ENCODE measurements at regions not wholly inside any gene's neighbourhood (a gene's known extent, or its start where the extent isn't known, plus 50 kb on each side); places are given as distances from the start of the nearest gene placed in this dataset.

DNA sequence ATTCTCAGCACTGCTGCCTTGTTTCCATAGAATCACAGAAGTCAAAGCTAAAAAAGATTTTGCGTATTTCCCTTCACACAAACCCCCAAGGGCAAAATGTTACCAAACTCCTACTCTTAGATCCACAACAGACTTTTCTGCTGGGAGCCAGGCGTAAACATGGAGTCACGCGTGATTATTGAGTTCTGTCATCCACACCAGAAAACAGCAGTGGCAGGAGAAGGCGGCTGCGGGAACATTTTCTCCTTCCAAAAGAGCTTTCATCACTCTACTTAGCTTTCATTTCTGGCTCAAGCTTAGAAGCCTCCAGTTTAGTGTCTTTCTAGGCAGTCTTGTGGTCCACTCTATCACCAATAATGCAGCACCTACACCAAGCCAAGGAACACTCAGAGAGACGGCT, 712.9 kb upstream of the NRP1 start:
- TF ChIP-seq EZH2 (IDR thresholded peaks at IDR 0.05; ENCODE audit: insufficient read depth, poor library complexity, severe bottlenecking) (no peak), EZH2phosphoT487 (IDR thresholded peaks at IDR 0.05; ENCODE audit: insufficient read depth, low read depth) (no peak)
